ENCODE measurements at regions not wholly inside any gene's neighbourhood (a gene's known extent, or its start where the extent isn't known, plus 50 kb on each side); places are given as distances from the start of the nearest gene placed in this dataset.

GRCh38 chr13:73222627-73223305 is 164.0 kb downstream of the KLF5 start:
- DNase-seq = no peak

GRCh38 chr13:73220966-73221720 is 162.3 kb downstream of the KLF5 start:
- no peak for DNase-seq

GRCh38 chr13:73218181-73218580 is 159.4 kb downstream of the KLF5 start:
- DNase-seq = no peak

- DNase-seq = no peak
Observed at GRCh38 chr13:73216381-73216831, 157.6 kb downstream of the KLF5 start.

- no peak for DNase-seq
Observed at GRCh38 chr13:73215823-73216222, 157.0 kb downstream of the KLF5 start.

GRCh38 chr13:73212482-73212881 is 153.7 kb downstream of the KLF5 start:
- no peak for DNase-seq

- DNase-seq = no peak
Observed at GRCh38 chr13:73210218-73210883, 151.5 kb downstream of the KLF5 start.

GRCh38 chr13:73204952-73205351 is 146.1 kb downstream of the KLF5 start:
- no peak for DNase-seq

- no peak for DNase-seq
Observed at GRCh38 chr13:73201626-73202025, 142.8 kb downstream of the KLF5 start.

- DNase-seq = no peak
Observed at GRCh38 chr13:73198991-73199411, 140.2 kb downstream of the KLF5 start.

GRCh38 chr13:73195091-73195490 is 136.3 kb downstream of the KLF5 start:
- no peak for DNase-seq

- no peak for DNase-seq
Observed at GRCh38 chr13:73194310-73194709, 135.5 kb downstream of the KLF5 start.

GRCh38 chr13:73193554-73193953 is 134.7 kb downstream of the KLF5 start:
- DNase-seq = no peak

GRCh38 chr13:73190477-73190876 is 131.7 kb downstream of the KLF5 start:
- DNase-seq = no peak

GRCh38 chr13:73189776-73190175 is 131.0 kb downstream of the KLF5 start:
- no peak for DNase-seq

- no peak for DNase-seq
Observed at GRCh38 chr13:73189362-73189761, 130.6 kb downstream of the KLF5 start.

- no peak for DNase-seq
Observed at GRCh38 chr13:73187106-73187505, 128.3 kb downstream of the KLF5 start.

- no peak for DNase-seq
Observed at GRCh38 chr13:73179650-73180274, 121.0 kb downstream of the KLF5 start.

- DNase-seq = no peak
Observed at GRCh38 chr13:73177916-73178565, 119.2 kb downstream of the KLF5 start.

- DNase-seq = no peak
Observed at GRCh38 chr13:73177017-73177416, 118.2 kb downstream of the KLF5 start.

GRCh38 chr13:73174521-73175010 is 115.8 kb downstream of the KLF5 start:
- DNase-seq = no peak

GRCh38 chr13:73173279-73173811 is 114.5 kb downstream of the KLF5 start:
- DNase-seq = no peak
